Activated naive CD8-positive, alpha-beta T cell treated with anti-CD3 and anti-CD28 coated beads, Interleukin-2, amount 10 ng/mL, durations not matched to agents 7 days and 5 days (primary cell): ENCODE measurements at regions not wholly inside any gene's neighbourhood (a gene's known extent, or its start where the extent isn't known, plus 50 kb on each side); places are given as distances from the start of the nearest gene placed in this dataset.

Experiments used
- ATAC-seq: fragments of 150-1000 bp; cut with Tn5 transposase; one replicate; pipeline ENCODE4 v1.10.0; 2021; ENCODE audit warnings: low read depth, moderate library complexity
- POLR2A ChIA-PET: fragments of 350-600 bp; sonication (Branson Sonifier 250); formaldehyde crosslinking; loops from one replicate; lab custom pipeline; 2021; ENCODE audit warnings: antibody characterized with exemption; lab: Charles Lee
- DNase-seq: peaks from one replicate; pipeline ENCODE4 v3.0.0; 2021
- H3K27ac Mint-ChIP-seq: one replicate; pipeline ENCODE4 v1.8.0; 2022; ENCODE audit warnings: mild to moderate bottlenecking, mixed read lengths
- H3K27me3 Mint-ChIP-seq: one replicate; pipeline ENCODE4 v1.8.0; 2022; ENCODE audit warnings: mild to moderate bottlenecking, moderate library complexity, mixed read lengths
- H3K36me3 Mint-ChIP-seq: one replicate; pipeline ENCODE4 v1.8.0; 2021; ENCODE audit warnings: mild to moderate bottlenecking, mixed read lengths
- H3K4me1 Mint-ChIP-seq: one replicate; pipeline ENCODE4 v1.8.0; 2021; ENCODE audit warnings: mixed read lengths
- H3K4me3 Mint-ChIP-seq: one replicate; pipeline ENCODE4 v1.8.0; 2022; ENCODE audit warnings: mild to moderate bottlenecking, moderate library complexity, mixed read lengths
- H3K9me3 Mint-ChIP-seq: one replicate; pipeline ENCODE4 v1.8.0; 2021; ENCODE audit warnings: mixed read lengths

- Mint-ChIP-seq H3K27me3 (no peaks in the 10 kb centered on the region), H3K9me3 (no peaks in the 10 kb centered on the region), H3K4me1 (no peaks in the 10 kb centered on the region), H3K4me3 (no peak overlapping the region), H3K36me3 (no peaks in the 10 kb centered on the region), H3K27ac (no peak overlapping the region)
- POLR2A ChIA-PET = no interaction called here
- DNase-seq (no peak), ATAC-seq (no peak)
These were observed 146.9 kb upstream of the UFM1 start for GRCh38 chr13:38202740-38203139.

GRCh38 chr13:38191016-38191415 is 158.6 kb upstream of the UFM1 start:
- peaks cover 5% of the 10 kb centered on the region for H3K27me3 Mint-ChIP-seq
- H3K4me3 Mint-ChIP-seq = no peak overlapping the region
- H3K27ac Mint-ChIP-seq = no peak overlapping the region
- H3K9me3 Mint-ChIP-seq = no peaks in the 10 kb centered on the region
- DNase-seq = no peak
- H3K36me3 Mint-ChIP-seq = no peaks in the 10 kb centered on the region
- no peak for ATAC-seq
- POLR2A ChIA-PET = no interaction called here
- H3K4me1 Mint-ChIP-seq = no peaks in the 10 kb centered on the region

GRCh38 chr13:38180670-38181069 is 169.0 kb upstream of the UFM1 start:
- H3K4me1 Mint-ChIP-seq = peaks cover 9% of the 10 kb centered on the region
- no peaks in the 10 kb centered on the region for H3K9me3 Mint-ChIP-seq

GRCh38 chr13:38180126-38180525 is 169.5 kb upstream of the UFM1 start:
- Mint-ChIP-seq H3K4me1 (peaks cover 9% of the 10 kb centered on the region), H3K27ac (peak overlapping the region; percentile 74)

More at GRCh38 chr13:38180670-38181069, 169.0 kb upstream of the UFM1 start:
- DNase-seq (no peak), ATAC-seq (peak; percentile 30)
- Mint-ChIP-seq H3K27ac (peak overlapping the region; percentile 74), H3K4me3 (peak overlapping the region; percentile 56), H3K36me3 (peaks cover 2% of the 10 kb centered on the region), H3K27me3 (no peaks in the 10 kb centered on the region)
- POLR2A ChIA-PET = no interaction called here

GRCh38 chr13:38176664-38177063 is 173.0 kb upstream of the UFM1 start:
- Mint-ChIP-seq H3K9me3 (no peaks in the 10 kb centered on the region), H3K4me3 (no peak overlapping the region), H3K36me3 (peaks cover 2% of the 10 kb centered on the region), H3K4me1 (peaks cover 9% of the 10 kb centered on the region), H3K27ac (no peak overlapping the region), H3K27me3 (no peaks in the 10 kb centered on the region)
- DNase-seq (no peak), ATAC-seq (no peak)
- POLR2A ChIA-PET = no interaction called here

More at GRCh38 chr13:38180126-38180525, 169.5 kb upstream of the UFM1 start:
- Mint-ChIP-seq H3K4me3 (peak overlapping the region; percentile 56), H3K36me3 (peaks cover 2% of the 10 kb centered on the region), H3K27me3 (no peaks in the 10 kb centered on the region), H3K9me3 (no peaks in the 10 kb centered on the region)
- DNase-seq (no peak), ATAC-seq (no peak)
- POLR2A ChIA-PET = no interaction called here

- Mint-ChIP-seq H3K27ac (no peak overlapping the region), H3K36me3 (no peaks in the 10 kb centered on the region), H3K9me3 (no peaks in the 10 kb centered on the region), H3K27me3 (no peaks in the 10 kb centered on the region), H3K4me1 (no peaks in the 10 kb centered on the region), H3K4me3 (no peak overlapping the region)
- ATAC-seq (no peak), DNase-seq (no peak)
- POLR2A ChIA-PET = no interaction called here
These were observed 176.2 kb upstream of the UFM1 start for GRCh38 chr13:38173403-38173802.

- Mint-ChIP-seq H3K27me3 (no peaks in the 10 kb centered on the region), H3K4me1 (peaks cover 4% of the 10 kb centered on the region)
These were observed 182.4 kb upstream of the UFM1 start for GRCh38 chr13:38167164-38167822.

GRCh38 chr13:38166116-38166515 is 183.5 kb upstream of the UFM1 start:
- Mint-ChIP-seq H3K27me3 (no peaks in the 10 kb centered on the region), H3K4me1 (peaks cover 4% of the 10 kb centered on the region), H3K27ac (no peak overlapping the region), H3K9me3 (no peaks in the 10 kb centered on the region), H3K4me3 (no peak overlapping the region), H3K36me3 (no peaks in the 10 kb centered on the region)
- DNase-seq (no peak), ATAC-seq (no peak)
- POLR2A ChIA-PET = no interaction called here

More at GRCh38 chr13:38167164-38167822, 182.4 kb upstream of the UFM1 start:
- Mint-ChIP-seq H3K36me3 (no peaks in the 10 kb centered on the region), H3K4me3 (no peak overlapping the region), H3K9me3 (no peaks in the 10 kb centered on the region), H3K27ac (peak overlapping the region; percentile 2)
- ATAC-seq = no peak
- no peak for DNase-seq
- POLR2A ChIA-PET = no interaction called here

GRCh38 chr13:38160131-38160530 is 189.5 kb upstream of the UFM1 start:
- POLR2A ChIA-PET = no interaction called here
- Mint-ChIP-seq H3K27ac (no peak overlapping the region), H3K4me3 (no peak overlapping the region)

GRCh38 chr13:38159710-38160109 is 189.9 kb upstream of the UFM1 start:
- H3K4me3 Mint-ChIP-seq = no peak overlapping the region
- H3K4me1 Mint-ChIP-seq = no peaks in the 10 kb centered on the region
- H3K27ac Mint-ChIP-seq = no peak overlapping the region
- POLR2A ChIA-PET = no interaction called here
- DNase-seq = no peak
- no peak for ATAC-seq
- no peaks in the 10 kb centered on the region for H3K36me3 Mint-ChIP-seq
- H3K9me3 Mint-ChIP-seq = peaks cover 1% of the 10 kb centered on the region
- H3K27me3 Mint-ChIP-seq = no peaks in the 10 kb centered on the region

More at GRCh38 chr13:38160131-38160530, 189.5 kb upstream of the UFM1 start:
- ATAC-seq (no peak), DNase-seq (no peak)
- Mint-ChIP-seq H3K36me3 (no peaks in the 10 kb centered on the region), H3K4me1 (no peaks in the 10 kb centered on the region), H3K27me3 (no peaks in the 10 kb centered on the region), H3K9me3 (peaks cover 1% of the 10 kb centered on the region)

GRCh38 chr13:38147050-38147449 is 202.6 kb upstream of the UFM1 start:
- Mint-ChIP-seq H3K9me3 (peaks cover 5% of the 10 kb centered on the region), H3K27me3 (no peaks in the 10 kb centered on the region), H3K27ac (no peak overlapping the region), H3K4me3 (no peak overlapping the region), H3K36me3 (no peaks in the 10 kb centered on the region), H3K4me1 (no peaks in the 10 kb centered on the region)
- POLR2A ChIA-PET = no interaction called here
- ATAC-seq = no peak
- DNase-seq = no peak

- ATAC-seq = no peak
- no peaks in the 10 kb centered on the region for H3K36me3 Mint-ChIP-seq
- no peak for DNase-seq
- no peaks in the 10 kb centered on the region for H3K27me3 Mint-ChIP-seq
- H3K9me3 Mint-ChIP-seq = no peaks in the 10 kb centered on the region
- H3K4me1 Mint-ChIP-seq = no peaks in the 10 kb centered on the region
- no peak overlapping the region for H3K27ac Mint-ChIP-seq
- no peak overlapping the region for H3K4me3 Mint-ChIP-seq
- POLR2A ChIA-PET = no interaction called here
These were observed 207.9 kb upstream of the UFM1 start for GRCh38 chr13:38141792-38142191.

- Mint-ChIP-seq H3K36me3 (no peaks in the 10 kb centered on the region), H3K4me3 (no peak overlapping the region), H3K9me3 (peaks cover 1% of the 10 kb centered on the region), H3K4me1 (no peaks in the 10 kb centered on the region), H3K27ac (no peak overlapping the region), H3K27me3 (no peaks in the 10 kb centered on the region)
- no peak for ATAC-seq
- POLR2A ChIA-PET = no interaction called here
- DNase-seq = no peak
These were observed 214.1 kb upstream of the UFM1 start for GRCh38 chr13:38135592-38135991.

- ATAC-seq (no peak), DNase-seq (no peak)
- H3K27me3 Mint-ChIP-seq = no peaks in the 10 kb centered on the region
- H3K4me1 Mint-ChIP-seq = no peaks in the 10 kb centered on the region
- H3K36me3 Mint-ChIP-seq = no peaks in the 10 kb centered on the region
- POLR2A ChIA-PET = no interaction called here
- H3K4me3 Mint-ChIP-seq = no peak overlapping the region
- peaks cover 8% of the 10 kb centered on the region for H3K9me3 Mint-ChIP-seq
- H3K27ac Mint-ChIP-seq = no peak overlapping the region
These were observed 228.4 kb upstream of the UFM1 start for GRCh38 chr13:38121267-38121666.
